CD4-positive, alpha-beta T cell treated with Interleukin-12 subunit alpha and Interleukin-12 subunit beta, for 1 hour (primary cell): ENCODE measurements at regions not wholly inside any gene's neighbourhood (a gene's known extent, or its start where the extent isn't known, plus 50 kb on each side); places are given as distances from the start of the nearest gene placed in this dataset.

ENCODE experiments used
- DNase-seq: peaks from one replicate; pipeline ENCODE4 v3.0.0-alpha.2; 2020

- no peak for DNase-seq
Observed at GRCh38 chr5:54927097-54927746, 58.2 kb downstream of the ESM1 start.

- DNase-seq: no peak
Observed at GRCh38 chr5:54924487-54924886, 60.9 kb downstream of the ESM1 start.

GRCh38 chr5:54917323-54917722 is 68.1 kb downstream of the ESM1 start:
- no peak for DNase-seq

GRCh38 chr5:54915466-54916027 is 69.8 kb downstream of the ESM1 start:
- DNase-seq: no peak

- no peak for DNase-seq
Observed at GRCh38 chr5:54912021-54912420, 73.4 kb downstream of the ESM1 start.

GRCh38 chr5:54909911-54910870 is 75.2 kb downstream of the ESM1 start:
- no peak for DNase-seq

GRCh38 chr5:54908774-54909525 is 76.4 kb downstream of the ESM1 start:
- DNase-seq: no peak

GRCh38 chr5:54905942-54906537 is 79.4 kb downstream of the ESM1 start:
- DNase-seq: peak; percentile 69

- DNase-seq: no peak
Observed at GRCh38 chr5:54905246-54905795, 80.1 kb downstream of the ESM1 start.

GRCh38 chr5:54904425-54904824 is 81.0 kb downstream of the ESM1 start:
- no peak for DNase-seq

- peak; percentile 15 for DNase-seq
Observed at GRCh38 chr5:54902791-54903473, 82.5 kb downstream of the ESM1 start.

- no peak for DNase-seq
Observed at GRCh38 chr5:54900984-54901725, 84.2 kb downstream of the ESM1 start.

GRCh38 chr5:54897001-54897400 is 88.4 kb downstream of the ESM1 start:
- no peak for DNase-seq

- DNase-seq: peak; percentile 15
Observed at GRCh38 chr5:54895816-54896341, 89.5 kb downstream of the ESM1 start.

- no peak for DNase-seq
Observed at GRCh38 chr5:54894957-54895815, 90.2 kb downstream of the ESM1 start.

- DNase-seq: no peak
Observed at GRCh38 chr5:54889826-54890225, 95.6 kb downstream of the ESM1 start.

GRCh38 chr5:54887663-54888062 is 97.7 kb downstream of the ESM1 start:
- DNase-seq: no peak

GRCh38 chr5:54886866-54887265 is 98.5 kb downstream of the ESM1 start:
- DNase-seq: no peak

- DNase-seq: no peak
Observed at GRCh38 chr5:54885636-54886035, 99.8 kb downstream of the ESM1 start.

- no peak for DNase-seq
Observed at GRCh38 chr5:54884195-54884536, 101.2 kb downstream of the ESM1 start.
